Stimulated activated CD4-positive, alpha-beta T cell treated with anti-CD3 and anti-CD28 coated beads, Interleukin-2, amount 100 ng/mL, for 48 hours (primary cell): ENCODE measurements at regions not wholly inside any gene's neighbourhood (a gene's known extent, or its start where the extent isn't known, plus 50 kb on each side); places are given as distances from the start of the nearest gene placed in this dataset.
A peak's percentile ranks its signal among the peaks of the same experiment; 100 is the strongest.
"Not testable (repeated sequence)": the region's sequence is repeated elsewhere in the genome, so short reads cannot be mapped to it uniquely, and the experiment has no call there.

Experiments used
- DNase-seq, 2 donors: peaks; one replicate each; pipeline ENCODE4 v3.0.0-alpha.2; 2020

DNA sequence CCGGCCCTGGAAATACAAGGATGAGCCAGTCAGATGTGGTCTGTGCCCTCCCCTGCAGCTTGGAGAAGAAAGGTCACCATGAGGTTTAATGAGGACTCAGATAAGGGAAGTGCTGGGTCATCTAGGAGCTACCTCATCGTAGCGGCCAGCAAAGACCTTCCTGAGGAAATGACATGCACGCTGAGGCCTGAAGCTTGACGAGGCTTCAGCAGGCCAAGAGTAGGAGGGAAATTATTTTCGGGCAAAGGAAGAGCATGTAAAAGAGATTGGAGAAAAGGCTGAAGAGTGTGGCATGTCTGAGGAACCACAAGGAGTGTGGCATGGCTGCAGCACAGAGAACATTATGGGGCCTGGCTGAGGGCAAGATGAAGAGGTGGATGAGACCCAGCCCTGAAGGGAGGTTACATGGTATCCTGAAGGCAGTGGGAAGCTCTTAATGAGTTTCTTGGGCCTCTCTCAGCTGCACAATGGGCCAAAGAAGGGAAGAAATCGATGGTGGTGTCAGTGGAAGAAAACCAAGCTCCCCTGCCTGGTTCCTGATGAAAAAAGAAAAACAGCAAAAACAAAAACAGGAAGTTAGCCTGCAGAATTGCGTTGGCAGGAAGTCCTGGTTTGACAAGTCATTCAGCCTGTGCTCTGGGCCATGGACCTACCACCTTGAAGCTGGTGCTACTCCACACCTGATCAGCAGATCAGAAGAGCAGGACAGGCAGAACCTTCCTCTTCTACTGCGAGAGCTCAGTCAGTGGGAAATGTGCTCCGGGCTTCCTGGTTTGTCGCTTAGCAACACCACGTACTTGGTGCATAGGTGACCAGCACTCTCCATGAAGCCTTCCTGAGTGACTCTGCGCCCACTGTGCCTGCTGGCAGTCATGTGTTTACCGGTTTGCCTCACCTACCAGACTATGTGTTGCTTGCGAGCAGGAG is 134.5 kb upstream of the KLF3 start:
- DNase-seq = peak; percentile 27 to 40

DNA sequence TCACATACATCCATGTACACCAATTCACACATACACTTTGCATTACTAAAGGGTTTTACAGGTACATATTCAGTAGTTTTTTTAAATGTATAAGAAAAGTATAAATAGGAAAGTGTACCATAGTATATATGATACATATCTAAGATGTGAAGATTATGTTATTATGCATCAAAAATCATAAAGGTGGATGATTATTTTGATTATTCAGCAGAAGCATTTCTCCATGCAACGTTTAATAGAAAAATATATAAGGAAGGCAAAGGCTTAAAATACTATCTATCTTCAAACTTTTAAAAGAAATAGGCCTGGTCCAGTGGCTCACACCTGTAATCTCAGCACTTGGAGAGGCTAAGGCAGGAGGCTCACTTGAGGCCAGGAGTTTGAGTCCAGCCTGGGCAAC is 133.5 kb upstream of the KLF3 start:
- DNase-seq = no peak

DNA sequence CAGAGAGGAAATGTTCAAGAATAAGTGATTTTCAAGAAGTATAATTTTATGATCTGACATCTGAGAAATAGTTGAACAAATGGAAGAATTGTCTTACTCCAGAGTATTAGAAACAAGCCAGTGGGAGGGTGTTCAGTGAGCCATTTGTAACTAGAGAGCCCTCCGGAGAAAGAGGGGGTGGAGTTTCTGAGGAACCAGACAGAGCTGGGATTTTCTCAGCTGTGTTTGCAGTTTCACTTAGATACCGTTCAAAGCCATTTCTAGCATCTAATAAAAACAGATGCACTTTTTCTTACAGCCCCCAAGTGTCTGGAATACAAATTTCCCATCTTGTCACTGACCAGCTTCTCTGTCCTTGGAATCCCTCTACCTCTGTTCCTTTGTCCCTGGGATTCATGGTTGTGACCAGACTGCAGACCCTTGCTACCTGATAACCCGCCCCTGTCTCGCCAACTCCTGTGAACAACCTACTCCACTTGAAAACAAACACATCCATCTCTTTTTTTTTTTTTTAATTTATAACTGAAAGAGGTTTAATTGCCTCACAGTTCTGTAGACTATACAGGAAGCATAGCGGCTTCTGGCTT is 132.8 kb upstream of the KLF3 start:
- no peak for DNase-seq

DNA sequence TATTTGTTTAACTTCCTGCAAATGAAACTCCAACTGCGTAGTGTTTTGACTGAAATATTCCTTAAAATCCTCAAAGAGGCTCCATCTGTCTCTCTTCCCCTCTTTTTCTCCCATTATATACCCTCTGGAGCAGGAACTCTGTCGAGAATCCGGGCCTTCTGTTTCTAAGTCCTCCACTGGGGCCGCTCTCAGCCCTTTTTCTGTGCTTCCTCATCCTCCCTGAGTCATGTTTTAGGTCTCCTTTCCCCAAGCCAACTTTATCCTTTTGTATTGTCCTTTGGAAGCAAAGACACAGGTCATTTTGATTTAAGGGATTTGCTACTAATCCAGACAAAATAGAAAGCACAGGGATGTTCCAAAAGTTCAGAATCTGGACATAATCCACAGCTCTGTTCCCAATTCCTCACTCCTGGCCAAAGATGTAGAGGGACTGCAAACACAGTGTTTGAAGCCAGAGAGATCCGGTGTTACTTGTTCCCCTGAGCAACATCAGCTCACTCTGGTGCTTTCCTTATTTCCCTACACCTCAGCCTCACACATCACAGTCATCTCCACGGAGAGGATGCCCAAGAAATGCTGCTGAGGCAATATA is 131.0 kb upstream of the KLF3 start:
- no peak for DNase-seq

DNA sequence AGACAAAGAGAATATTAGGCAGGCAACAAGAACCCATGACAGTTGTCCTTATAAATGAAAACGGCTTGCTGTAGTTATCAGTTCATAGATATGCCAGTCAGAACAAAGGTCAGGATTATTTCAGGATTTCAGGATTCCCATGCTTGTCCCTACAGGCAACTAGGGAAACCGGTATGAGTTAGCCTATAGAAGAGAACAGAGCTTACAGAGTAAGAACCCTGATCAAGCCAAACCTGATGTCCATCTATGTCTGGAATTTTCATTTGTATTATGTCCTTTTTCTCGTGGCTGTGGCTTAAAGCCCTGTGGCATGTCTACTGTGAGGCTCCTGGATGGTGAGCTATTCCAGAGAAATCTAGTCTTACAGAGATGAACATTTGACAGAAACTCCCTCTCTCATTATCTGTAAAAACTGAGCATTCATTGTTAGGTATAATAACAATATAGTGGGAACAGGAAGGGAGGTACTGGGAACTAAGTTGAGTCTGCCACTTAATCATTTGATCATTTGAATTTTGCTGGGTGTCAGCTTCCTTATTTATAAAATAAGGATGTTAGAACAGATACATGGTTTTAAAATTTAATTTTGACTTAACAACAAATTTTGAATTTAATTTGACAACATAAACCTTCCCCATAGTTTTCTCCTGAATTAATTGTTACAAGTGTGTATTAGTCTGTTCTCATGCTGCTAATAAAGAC is 129.5 kb upstream of the KLF3 start:
- DNase-seq = no peak

DNA sequence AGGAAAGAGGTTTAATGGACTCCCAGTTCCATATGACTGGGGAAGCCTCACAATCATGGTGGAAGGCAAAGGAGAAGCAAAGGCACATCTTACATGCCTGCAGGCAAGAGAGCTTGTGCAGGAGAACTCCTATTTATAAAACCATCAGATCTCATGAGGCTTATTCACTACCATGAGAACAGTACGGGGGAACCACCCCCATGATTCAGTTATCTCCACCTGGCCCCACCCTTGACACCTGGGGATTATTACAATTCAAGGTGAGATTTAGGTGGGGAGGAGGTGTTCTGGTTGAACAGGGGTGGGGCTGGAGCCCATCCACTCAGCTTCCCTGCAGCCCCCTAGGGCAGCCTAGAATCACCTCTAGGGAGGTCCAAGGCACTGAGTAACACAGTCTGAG is 128.9 kb upstream of the KLF3 start:
- DNase-seq = not testable (repeated sequence)

DNA sequence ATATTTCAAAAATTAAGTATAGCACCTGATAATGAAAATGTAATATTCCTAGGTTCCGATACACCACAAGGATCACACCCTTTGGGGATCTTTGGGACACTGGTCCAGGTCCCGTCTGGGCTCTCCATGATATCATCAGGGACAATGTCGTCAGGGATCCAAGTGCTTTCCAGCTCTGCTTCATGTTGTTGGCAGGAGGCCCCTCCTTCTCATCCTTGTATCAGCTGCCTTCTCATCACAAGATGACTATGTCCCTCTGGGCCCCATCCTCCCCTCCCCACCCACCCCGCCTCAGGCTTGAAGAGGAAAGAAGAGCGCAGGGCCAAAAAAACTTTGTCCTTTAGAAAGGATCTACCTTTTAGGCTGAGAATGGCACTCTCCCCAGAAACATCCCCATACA is 128.3 kb upstream of the KLF3 start:
- no peak for DNase-seq

DNA sequence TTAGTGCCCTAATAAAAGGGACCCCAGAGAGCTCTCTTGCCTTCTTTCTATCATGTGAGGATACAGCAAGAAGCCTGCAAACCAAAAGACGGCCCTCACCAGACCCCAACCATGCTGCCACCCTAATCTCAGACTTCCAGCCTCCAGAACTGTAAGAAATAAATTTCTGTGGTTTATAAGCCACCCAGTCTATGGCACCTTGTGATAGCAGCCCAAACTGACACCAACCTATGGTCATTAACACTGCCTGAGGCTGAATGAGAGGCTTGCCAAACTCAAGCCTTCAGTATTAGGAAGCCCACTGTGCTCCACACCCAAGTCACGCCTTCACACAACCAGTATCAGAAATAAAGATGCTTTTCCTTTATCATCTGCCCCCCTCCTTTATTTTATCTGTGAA is 127.3 kb upstream of the KLF3 start:
- DNase-seq = no peak

DNA sequence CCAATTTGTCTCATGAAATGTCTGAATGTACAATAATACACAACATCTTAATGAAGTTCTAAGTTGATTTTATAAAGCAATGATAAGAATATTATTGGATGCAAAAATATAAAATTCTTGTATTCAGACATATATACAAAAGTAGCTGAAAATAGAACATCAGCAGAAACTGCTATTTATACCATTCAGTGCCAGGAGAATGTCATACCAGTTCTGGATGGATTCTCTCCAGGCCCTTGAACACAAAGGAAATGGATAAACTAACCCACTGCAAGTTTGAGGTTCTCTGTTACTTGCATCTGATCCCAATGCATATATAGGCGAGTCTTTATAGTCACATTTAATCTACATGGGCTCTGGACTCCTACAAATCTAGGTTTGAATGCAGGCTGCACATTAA is 126.3 kb upstream of the KLF3 start:
- DNase-seq = no peak

DNA sequence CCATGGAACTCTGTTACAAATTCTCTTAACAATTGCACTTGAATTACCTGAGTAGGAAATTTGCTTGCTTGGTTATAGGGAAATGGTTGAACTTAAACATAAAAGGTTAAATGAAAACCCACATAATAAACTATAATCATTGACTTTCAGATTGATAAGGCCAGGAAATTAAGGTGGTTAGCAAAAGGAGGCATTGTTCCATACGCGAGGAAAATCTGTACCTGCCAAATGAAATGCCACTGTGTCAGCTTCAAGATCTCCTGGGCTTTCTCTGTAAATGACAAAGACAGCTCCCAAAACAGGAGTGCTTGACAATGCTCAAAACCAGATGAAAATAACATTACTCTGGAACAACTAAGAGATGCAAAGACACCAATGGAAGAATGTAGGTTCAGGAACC is 125.5 kb upstream of the KLF3 start:
- DNase-seq = no peak

DNA sequence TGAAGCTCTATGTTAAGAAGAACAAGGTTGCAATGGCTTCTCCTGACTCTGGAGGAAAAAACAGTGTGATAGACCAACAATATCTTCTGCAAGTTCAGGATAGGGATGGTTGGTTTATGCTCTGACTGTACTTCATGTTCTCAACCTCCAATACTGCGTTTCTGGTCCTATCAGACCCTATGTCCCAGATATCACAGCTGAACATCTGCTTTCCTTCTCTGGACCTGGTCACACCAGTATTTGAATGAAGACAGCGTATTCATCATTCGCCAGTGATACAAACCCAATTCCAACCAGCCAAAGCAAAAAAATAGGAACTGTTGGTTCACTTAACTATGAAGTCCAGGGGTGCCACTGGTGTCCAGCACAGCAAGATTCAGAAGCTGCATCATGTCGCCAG is 124.5 kb upstream of the KLF3 start:
- no peak for DNase-seq

DNA sequence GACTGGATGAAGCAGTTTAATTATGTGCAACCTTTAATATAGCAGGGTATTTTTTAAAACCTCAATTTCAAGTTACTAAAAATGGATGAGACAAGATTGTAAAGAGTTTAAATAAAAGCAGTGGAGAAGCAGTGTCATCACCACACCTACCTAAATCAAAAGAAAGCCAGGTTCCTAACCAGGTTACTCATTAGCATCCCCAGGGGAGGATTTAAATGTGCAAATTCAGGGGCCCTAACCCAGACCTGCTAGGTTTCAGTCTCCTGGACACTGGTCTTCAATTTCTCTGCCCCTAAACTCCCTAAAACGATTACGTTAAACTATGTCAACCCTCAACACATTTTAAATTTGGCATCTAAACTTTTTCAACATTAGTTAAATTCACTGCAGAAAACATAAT is 116.9 kb upstream of the KLF3 start:
- DNase-seq = no peak

DNA sequence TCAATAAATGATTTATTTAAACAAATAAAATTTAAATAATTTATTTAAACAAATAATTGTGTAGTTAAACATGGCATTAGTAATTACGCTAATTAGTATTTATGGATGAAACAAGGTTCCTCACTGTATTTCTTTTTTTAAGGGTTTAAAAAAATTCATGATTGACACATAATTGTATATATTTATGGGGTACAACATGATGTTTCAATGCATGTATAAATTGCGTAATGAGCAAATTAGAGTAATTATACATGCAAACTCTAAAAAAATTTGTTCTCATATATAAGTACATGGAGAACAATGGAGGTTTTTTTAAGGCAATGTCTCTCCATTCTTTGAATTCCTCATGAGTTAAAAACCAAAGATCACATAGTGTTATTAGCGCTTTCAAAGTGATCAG is 115.7 kb upstream of the KLF3 start:
- no peak for DNase-seq

DNA sequence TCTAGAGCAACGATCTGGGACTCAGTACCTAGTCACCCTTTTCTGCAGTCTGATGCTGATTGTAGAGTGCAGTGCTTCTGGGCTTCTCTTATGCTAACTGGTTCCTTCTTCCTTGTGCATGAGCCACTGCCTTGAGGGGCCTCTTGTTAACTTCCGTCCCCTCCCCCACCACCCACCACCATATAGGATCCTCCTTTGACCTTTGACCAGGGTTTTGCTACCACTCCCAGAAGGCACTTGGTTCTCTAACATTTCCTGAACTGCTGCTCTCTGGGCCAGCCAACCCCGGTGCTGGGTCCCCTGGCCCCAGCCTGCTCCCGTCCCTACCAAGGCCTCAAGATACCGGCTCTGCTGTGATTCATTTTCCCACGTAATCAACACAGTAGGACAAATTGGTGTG is 104.6 kb upstream of the KLF3 start:
- no peak for DNase-seq

DNA sequence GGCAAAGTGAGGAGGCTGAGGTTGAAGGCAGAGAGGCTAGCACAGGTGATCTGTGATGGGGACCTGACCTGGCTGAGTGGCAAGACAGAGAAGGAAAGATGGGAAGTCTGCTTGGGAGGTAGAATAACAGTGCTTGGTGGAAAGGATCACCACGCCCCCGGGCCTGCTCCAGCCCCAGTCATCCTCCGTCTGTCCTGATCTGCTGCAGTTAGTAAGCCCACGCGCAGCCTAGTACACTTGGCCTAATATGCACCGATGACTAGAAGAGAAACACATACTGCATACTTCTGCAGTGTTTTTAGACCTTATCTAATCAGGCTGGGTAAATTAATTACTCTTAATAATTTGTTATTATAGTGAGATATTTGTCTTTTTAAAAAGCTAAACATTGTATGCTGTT is 103.7 kb upstream of the KLF3 start:
- DNase-seq = no peak

DNA sequence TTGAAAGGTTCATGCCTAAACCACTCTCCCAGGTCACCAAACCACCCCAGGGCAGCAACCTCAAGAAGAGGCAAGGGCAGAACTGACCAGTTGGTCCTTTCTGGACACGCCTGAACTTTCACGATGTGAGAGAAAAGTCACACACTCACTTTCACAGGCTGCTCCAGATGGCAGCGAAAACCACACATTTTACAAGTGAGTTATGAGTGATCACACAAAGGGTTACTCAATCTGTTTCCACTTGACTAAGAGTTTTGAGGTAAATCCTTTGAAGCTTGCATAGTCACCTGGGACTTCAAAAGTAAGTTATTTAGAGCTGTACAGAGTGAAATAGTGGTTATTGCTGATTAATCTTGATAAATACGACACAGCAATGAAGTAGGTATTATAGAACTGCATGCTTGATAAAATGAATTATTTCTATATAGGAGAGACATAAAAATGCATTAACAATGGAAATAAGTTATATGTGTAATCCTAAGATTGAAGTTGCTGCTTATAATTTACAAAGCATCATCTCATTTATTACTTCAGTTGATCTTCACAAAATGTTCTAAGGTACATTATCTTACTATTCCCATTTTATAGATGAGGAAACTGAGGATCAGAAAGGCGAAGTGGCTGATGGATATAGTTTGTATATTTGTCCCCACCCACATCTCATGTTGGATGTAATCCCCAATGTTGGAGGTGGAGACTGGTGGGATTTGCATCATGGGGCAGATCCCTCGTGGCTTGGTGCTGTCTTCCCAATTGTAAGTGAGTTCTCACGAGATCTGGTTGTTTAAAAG is 103.0 kb upstream of the KLF3 start:
- peak in 1 of 2 donors; percentile 7 for DNase-seq

DNA sequence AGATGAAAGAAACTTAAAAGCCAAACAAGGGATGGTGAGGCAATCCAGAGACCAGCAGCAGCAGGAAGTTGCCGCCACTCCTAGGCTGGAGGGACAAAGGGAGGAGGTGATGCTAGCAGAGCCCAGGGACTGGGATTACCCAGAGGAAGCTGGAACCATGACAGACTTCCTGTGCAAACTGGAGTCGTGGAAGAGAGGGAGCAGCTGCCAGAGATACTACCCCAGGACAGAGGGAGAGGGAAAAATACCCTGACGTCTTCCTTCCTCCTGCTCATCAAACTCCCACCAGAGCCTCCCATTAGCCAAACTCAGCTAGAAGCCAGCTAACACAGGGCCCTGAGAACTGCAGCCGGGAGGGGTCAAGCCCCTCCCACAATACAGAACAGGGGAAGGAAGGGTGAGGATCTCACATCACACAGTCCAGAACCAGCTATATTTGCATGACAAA is 101.2 kb upstream of the KLF3 start:
- DNase-seq = no peak

DNA sequence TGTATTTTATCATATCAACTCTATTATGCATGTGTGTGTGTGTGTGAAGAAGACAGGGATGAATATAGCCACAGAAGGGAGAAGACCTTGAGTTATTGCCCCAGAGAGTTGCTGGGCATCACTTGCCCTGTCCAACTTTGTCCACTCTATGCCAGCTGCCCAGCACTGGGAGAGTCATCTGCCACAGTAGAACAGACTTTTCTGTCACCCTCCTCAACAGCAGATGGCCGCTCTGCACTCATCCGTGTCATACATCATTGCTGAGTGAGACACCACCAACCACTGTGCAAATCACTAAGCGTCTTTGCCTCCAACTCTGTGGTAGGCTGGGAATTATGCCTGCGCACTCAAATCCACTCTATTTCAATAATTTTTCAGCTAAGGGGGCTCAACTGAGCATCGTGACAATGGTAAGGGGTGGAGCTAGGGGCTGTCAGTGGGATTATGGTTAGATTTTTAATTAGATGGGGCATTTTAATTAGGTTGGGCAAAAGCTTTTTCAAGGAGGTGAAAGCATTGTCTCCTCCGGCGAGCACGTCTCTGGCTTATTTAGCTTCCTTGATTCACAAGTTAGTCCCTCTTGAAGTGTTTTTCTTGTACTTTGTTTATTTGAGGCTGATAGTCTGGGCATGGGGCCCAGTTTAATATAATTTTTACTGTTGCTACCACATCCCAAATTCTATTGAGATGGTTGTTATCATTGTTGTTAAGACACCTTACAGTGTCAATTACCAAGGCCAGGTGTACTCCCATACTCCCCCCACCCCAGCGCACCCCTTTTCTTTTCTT is 100.1 kb upstream of the KLF3 start:
- no peak for DNase-seq

DNA sequence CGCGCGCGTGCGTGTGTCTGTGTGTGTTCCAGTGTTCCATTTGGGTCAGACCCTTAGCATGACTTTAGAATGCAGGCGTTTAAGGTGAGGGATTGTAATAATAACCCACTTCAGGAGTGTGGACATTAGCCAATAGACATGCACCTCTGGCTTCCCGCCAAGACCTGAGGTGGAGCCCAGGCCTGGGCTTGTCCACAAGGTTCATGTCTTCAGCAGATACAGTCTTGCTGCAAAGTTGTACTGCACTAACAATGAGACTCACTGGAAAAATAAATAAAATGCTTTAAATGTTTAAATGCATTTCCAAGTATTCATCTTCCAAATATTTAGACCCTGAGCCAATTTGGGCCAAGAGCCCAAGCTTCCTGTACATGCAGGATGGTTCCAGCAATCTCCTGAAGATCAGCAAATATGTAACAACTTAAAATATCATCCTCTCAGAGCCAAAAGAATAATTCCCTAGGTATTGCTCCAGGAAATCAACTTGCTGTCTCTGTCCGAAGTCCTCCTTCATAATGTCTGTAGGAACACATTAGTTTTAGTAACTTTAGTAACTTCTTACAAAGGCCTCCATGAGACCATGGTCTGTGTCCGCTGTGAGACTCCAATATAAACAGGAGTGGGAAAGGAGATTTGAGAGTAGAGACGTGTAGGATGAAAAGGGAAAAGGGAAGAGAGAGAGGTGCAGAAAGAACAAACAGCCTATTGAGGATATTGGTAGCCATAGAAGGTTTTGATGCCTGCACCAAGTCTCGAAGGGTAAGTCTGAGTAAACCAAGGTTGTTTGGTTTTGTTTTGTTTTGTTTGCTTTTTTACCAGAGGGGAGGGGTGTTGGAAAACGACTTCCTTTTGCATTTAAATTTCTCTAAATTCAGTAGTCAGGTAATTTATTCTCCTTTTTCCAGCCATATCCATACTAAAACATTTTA is 98.5 kb upstream of the KLF3 start:
- DNase-seq = no peak

DNA sequence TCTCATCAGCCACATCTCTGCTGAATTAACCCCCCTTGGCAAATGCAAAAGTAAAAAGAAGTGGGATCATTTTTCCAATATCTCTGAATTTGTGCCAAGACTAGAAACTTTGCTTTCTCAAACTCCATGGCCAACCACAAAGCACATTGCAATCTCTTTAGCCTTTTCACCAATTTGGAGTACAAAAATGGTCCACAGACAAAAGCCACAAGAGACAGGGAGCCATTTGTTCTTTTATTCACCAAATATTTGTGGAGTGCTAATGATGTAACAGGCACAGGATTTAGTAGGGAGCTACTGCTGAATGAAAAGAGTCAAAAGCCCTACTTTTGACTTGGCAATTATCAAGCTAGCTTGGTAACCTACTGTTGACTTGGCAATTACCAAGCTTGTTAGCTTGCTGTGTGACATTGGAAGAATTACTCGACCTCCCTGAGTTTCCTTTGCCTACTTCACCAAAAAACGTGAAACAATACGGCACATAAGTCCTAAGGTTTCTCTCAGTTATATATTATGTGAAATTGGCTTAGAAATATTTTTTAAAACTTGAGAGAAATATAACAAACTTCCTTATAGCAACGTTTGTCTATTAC is 97.1 kb upstream of the KLF3 start:
- DNase-seq = no peak
